Neural progenitor cell (in vitro differentiated cells): ENCODE measurements at regions not wholly inside any gene's neighbourhood (a gene's known extent, or its start where the extent isn't known, plus 50 kb on each side); places are given as distances from the start of the nearest gene placed in this dataset.
A peak's percentile ranks its signal among the peaks of the same experiment; 100 is the strongest.

ENCODE experiments used
- DNase-seq: peaks from one replicate; pipeline ENCODE4 v3.0.0-alpha.2; 2016; ENCODE audit warnings: low spot score
- H2AFZ ChIP-seq: fragments of 200-600 bp; sonication (generic); replicated peaks from 2 replicates; pipeline ENCODE4 v1.6.1; 2016; ENCODE audit warnings: antibody characterized with exemption
- H3F3A ChIP-seq: fragments of 200-600 bp; sonication (generic); 2 replicates; pipeline ENCODE4 v1.6.1; 2016; ENCODE audit warnings: antibody characterized with exemption, low read depth
- H3K27ac ChIP-seq: fragments of 200-600 bp; sonication (generic); 2 replicates; pipeline ENCODE4 v1.5.1; 2016; ENCODE audit warnings: mild to moderate bottlenecking
- H3K27me3 ChIP-seq: fragments of 200-600 bp; sonication (generic); 2 replicates; pipeline ENCODE4 v1.6.1; 2016; ENCODE audit warnings: mild to moderate bottlenecking, moderate library complexity
- H3K36me3 ChIP-seq: fragments of 200-600 bp; sonication (generic); 2 replicates; pipeline ENCODE4 v1.5.1; 2016
- H3K4me1 ChIP-seq: fragments of 200-600 bp; sonication (generic); 2 replicates; pipeline ENCODE4 v1.6.1; 2016; ENCODE audit warnings: mixed run types
- H3K4me2 ChIP-seq: fragments of 200-600 bp; sonication (generic); 2 replicates; pipeline ENCODE4 v1.6.1; 2016
- H3K4me3 ChIP-seq: fragments of 200-600 bp; sonication (generic); 2 replicates; pipeline ENCODE4 v1.5.1; 2016
- H3K79me2 ChIP-seq: fragments of 200-600 bp; sonication (generic); 2 replicates; pipeline ENCODE4 v1.6.1; 2016; ENCODE audit warnings: low read depth
- H3K9ac ChIP-seq: fragments of 200-600 bp; sonication (generic); 2 replicates; pipeline ENCODE4 v1.6.1; 2016
- H3K9me3 ChIP-seq: fragments of 200-600 bp; sonication (generic); 2 replicates; pipeline ENCODE4 v1.5.1; 2016; ENCODE audit warnings: low read depth
- H4K20me1 ChIP-seq: fragments of 200-600 bp; sonication (generic); 2 replicates; pipeline ENCODE4 v1.6.1; 2016; ENCODE audit warnings: low read depth
- H3K27ac Mint-ChIP-seq: 3 replicates; pipeline ENCODE4 v1.8.0; 2021; ENCODE audit warnings: mixed read lengths
- H3K27me3 Mint-ChIP-seq: 2 replicates; pipeline ENCODE4 v1.8.0; 2022; ENCODE audit warnings: low read depth, mild to moderate bottlenecking, inconsistent platforms, moderate library complexity, mixed read lengths; ENCODE audit not compliant: insufficient read depth
- H3K36me3 Mint-ChIP-seq: 3 replicates; pipeline ENCODE4 v1.8.0; 2021; ENCODE audit warnings: mixed read lengths
- H3K4me1 Mint-ChIP-seq: 3 replicates; pipeline ENCODE4 v1.8.0; 2021; ENCODE audit warnings: mixed read lengths
- H3K4me3 Mint-ChIP-seq: 3 replicates; pipeline ENCODE4 v1.8.0; 2021; ENCODE audit warnings: mild to moderate bottlenecking, moderate library complexity, mixed read lengths
- H3K9me3 Mint-ChIP-seq: 3 replicates; pipeline ENCODE4 v1.8.0; 2020; ENCODE audit warnings: mixed read lengths
- CTCF ChIP-seq: fragments of 200-600 bp; sonication (generic); IDR thresholded peaks from 2 replicates; pipeline ENCODE4 v1.5.1; 2017; ENCODE audit warnings: antibody characterized with exemption, mild to moderate bottlenecking
- EZH2 ChIP-seq: fragments of 200-600 bp; sonication (generic); IDR thresholded peaks from 2 replicates; pipeline ENCODE4 v1.6.1; 2017; ENCODE audit warnings: antibody characterized with exemption, mild to moderate bottlenecking, moderate library complexity
- EZH2phosphoT487 ChIP-seq: fragments of 200-600 bp; sonication (generic); IDR thresholded peaks from 2 replicates; pipeline ENCODE4 v1.6.1; 2017; ENCODE audit warnings: antibody characterized with exemption

GRCh38 chr22:22171357-22172218, 73.0 kb upstream of the VPREB1 start:
- DNase-seq = peak; percentile 55
- H3K4me3 Mint-ChIP-seq = no peak overlapping the region
- Histone ChIP-seq H3K4me3 (no peak overlapping the region), H3K9ac (no peak overlapping the region), H3K9me3 (no peaks in the 10 kb centered on the region), H2AFZ (no peak overlapping the region), H3F3A (no peaks in the 10 kb centered on the region), H4K20me1 (no peaks in the 10 kb centered on the region), H3K27me3 (peaks cover 97% of the 10 kb centered on the region), H3K27ac (no peak overlapping the region), H3K4me1 (no peaks in the 10 kb centered on the region), H3K79me2 (no peaks in the 10 kb centered on the region), H3K36me3 (no peaks in the 10 kb centered on the region), H3K4me2 (no peak overlapping the region)
- H3K9me3 Mint-ChIP-seq = no peaks in the 10 kb centered on the region
- TF ChIP-seq EZH2phosphoT487 = no peak
- peak; percentile 50 for TF ChIP-seq CTCF
- peaks cover 14% of the 10 kb centered on the region for H3K27me3 Mint-ChIP-seq
- no peak overlapping the region for H3K27ac Mint-ChIP-seq
- H3K36me3 Mint-ChIP-seq = no peaks in the 10 kb centered on the region
- H3K4me1 Mint-ChIP-seq = no peaks in the 10 kb centered on the region

GRCh38 chr22:22169923-22170322, 74.7 kb upstream of the VPREB1 start:
- Histone ChIP-seq H4K20me1 (no peaks in the 10 kb centered on the region), H3K27ac (no peak overlapping the region), H3F3A (no peaks in the 10 kb centered on the region), H3K9me3 (no peaks in the 10 kb centered on the region), H3K4me3 (no peak overlapping the region), H3K27me3 (peaks cover 97% of the 10 kb centered on the region), H3K9ac (no peak overlapping the region), H3K4me2 (no peak overlapping the region), H3K79me2 (no peaks in the 10 kb centered on the region), H3K36me3 (no peaks in the 10 kb centered on the region), H2AFZ (no peak overlapping the region), H3K4me1 (no peaks in the 10 kb centered on the region)
- Mint-ChIP-seq H3K9me3 (no peaks in the 10 kb centered on the region), H3K27ac (no peak overlapping the region), H3K36me3 (no peaks in the 10 kb centered on the region), H3K4me1 (no peaks in the 10 kb centered on the region), H3K27me3 (peaks cover 20% of the 10 kb centered on the region), H3K4me3 (no peak overlapping the region)
- TF ChIP-seq EZH2 (no peak), EZH2phosphoT487 (no peak), CTCF (no peak)
- no peak for DNase-seq

- H3K4me3 Mint-ChIP-seq = no peak overlapping the region
- DNase-seq = no peak
- Histone ChIP-seq H3K9me3 (no peaks in the 10 kb centered on the region), H3K9ac (no peak overlapping the region), H4K20me1 (no peaks in the 10 kb centered on the region), H3K4me3 (no peak overlapping the region), H3K36me3 (no peaks in the 10 kb centered on the region), H3K79me2 (no peaks in the 10 kb centered on the region), H3F3A (no peaks in the 10 kb centered on the region), H3K27me3 (peaks cover 99% of the 10 kb centered on the region), H3K27ac (no peak overlapping the region), H2AFZ (no peak overlapping the region), H3K4me2 (peak overlapping the region; percentile 8), H3K4me1 (no peaks in the 10 kb centered on the region)
- H3K9me3 Mint-ChIP-seq = no peaks in the 10 kb centered on the region
- no peaks in the 10 kb centered on the region for H3K36me3 Mint-ChIP-seq
- no peak for TF ChIP-seq EZH2phosphoT487
- no peak overlapping the region for H3K27ac Mint-ChIP-seq
- peaks cover 21% of the 10 kb centered on the region for H3K27me3 Mint-ChIP-seq
- H3K4me1 Mint-ChIP-seq = no peaks in the 10 kb centered on the region
Observed at GRCh38 chr22:22168941-22169867, 75.4 kb upstream of the VPREB1 start.
